HepG2 (cell line): ENCODE measurements at regions not wholly inside any gene's neighbourhood (a gene's known extent, or its start where the extent isn't known, plus 50 kb on each side); places are given as distances from the start of the nearest gene placed in this dataset.

Experiments
- BRD4 ChIP-seq: sonication (generic); formaldehyde crosslinking; IDR thresholded peaks from 2 replicates; pipeline ENCODE4 v1.4.0; 2020; ENCODE audit warnings: missing genetic modification reagents
- CREM ChIP-seq, 2 experiments: sonication (generic) in 1 of 2; formaldehyde crosslinking in 1 of 2; IDR thresholded peaks; 2 replicates each; pipeline versions ENCODE4 v1.4.0 to v1.6.1; 2016 to 2020; ENCODE audit warnings: antibody characterized with exemption in 1 of 2, mild to moderate bottlenecking in 1 of 2, missing genetic modification reagents in 1 of 2
- MLX ChIP-seq: IDR thresholded peaks from 2 replicates; pipeline ENCODE4 v1.6.1; 2016
- NFE2L2 ChIP-seq: fragments of 150-350 bp; IDR thresholded peaks from 2 replicates; pipeline ENCODE4 v1.6.1; 2014; ENCODE audit warnings: low read length
- NONO ChIP-seq, 2 experiments: fragments of 450-650 bp in 1 of 2; sonication (generic) in 1 of 2; formaldehyde crosslinking in 1 of 2; IDR thresholded peaks in 1 of 2; conservative IDR thresholded peaks in 1 of 2; 2 replicates each; pipeline versions ENCODE4 v1.6.1 to v1.8.0; 2017 to 2022; ENCODE audit warnings: mild to moderate bottlenecking in 1 of 2, missing genetic modification reagents in 1 of 2, moderate library complexity in 1 of 2
- SMARCE1 ChIP-seq: fragments of 450-650 bp; IDR thresholded peaks from 2 replicates; pipeline ENCODE4 v1.6.1; 2017; ENCODE audit warnings: borderline replicate concordance
- TIGD3 ChIP-seq: sonication (generic); formaldehyde crosslinking; IDR thresholded peaks from 2 replicates; pipeline ENCODE4 v1.5.1; 2020; ENCODE audit warnings: mild to moderate bottlenecking, missing genetic modification reagents, borderline replicate concordance
- ZBTB7A ChIP-seq: sonication (generic); formaldehyde crosslinking; IDR thresholded peaks from 2 replicates; pipeline ENCODE4 v1.8.0; 2022; ENCODE audit warnings: mild to moderate bottlenecking, missing genetic modification reagents
- ZKSCAN5 ChIP-seq: sonication (generic); formaldehyde crosslinking; IDR thresholded peaks from 2 replicates; pipeline ENCODE4 v1.5.1; 2020; ENCODE audit warnings: mild to moderate bottlenecking, missing genetic modification reagents
- ZNF24 ChIP-seq: fragments of 450-650 bp; IDR thresholded peaks from 2 replicates; pipeline ENCODE4 v1.6.1; 2017; ENCODE audit warnings: antibody characterized with exemption, mild to moderate bottlenecking
- ZNF256 ChIP-seq: sonication (generic); formaldehyde crosslinking; conservative IDR thresholded peaks from 2 replicates; pipeline ENCODE4 v1.4.0; 2020; ENCODE audit warnings: missing genetic modification reagents
- ZNF891 ChIP-seq: sonication (generic); formaldehyde crosslinking; IDR thresholded peaks from 2 replicates; pipeline ENCODE4 v1.5.0; 2020; ENCODE audit warnings: mild to moderate bottlenecking, missing genetic modification reagents
- ZSCAN29 ChIP-seq: sonication (generic); formaldehyde crosslinking; conservative IDR thresholded peaks from 2 replicates; pipeline ENCODE4 v1.4.0; 2020; ENCODE audit warnings: mild to moderate bottlenecking, missing genetic modification reagents
- TF ChIP-seq, protein P1 (sequence below): sonication (generic); formaldehyde crosslinking; IDR thresholded peaks from 2 replicates; pipeline ENCODE4 v1.4.0; 2020; ENCODE audit warnings: missing genetic modification reagents
- TF ChIP-seq, protein P2 (sequence below): sonication (generic); formaldehyde crosslinking; IDR thresholded peaks from 2 replicates; pipeline ENCODE4 v1.4.0; 2020; ENCODE audit warnings: missing genetic modification reagents
- TF ChIP-seq, protein P3 (sequence below): sonication (generic); formaldehyde crosslinking; IDR thresholded peaks from 2 replicates; pipeline ENCODE4 v1.4.0; 2020; ENCODE audit warnings: missing genetic modification reagents
- TF ChIP-seq, protein P4 (sequence below): sonication (generic); formaldehyde crosslinking; conservative IDR thresholded peaks from 2 replicates; pipeline ENCODE4 v1.4.0; 2020; ENCODE audit warnings: missing genetic modification reagents
- TF ChIP-seq, protein P5 (sequence below): sonication (generic); formaldehyde crosslinking; IDR thresholded peaks from 2 replicates; pipeline ENCODE4 v1.9.0; 2021; ENCODE audit warnings: missing genetic modification reagents, borderline replicate concordance

GRCh38 chr10:78550716-78551115 is 517.1 kb downstream of the RPS24 start (continued):
- TF ChIP-seq ZBTB7A (no peak; the same call in 1 of the 2 replicates), NONO (IDR thresholded peaks at IDR 0.05) (no peak), NONO (CRISPR knock-in tag; conservative IDR thresholded peaks at IDR 0.05) (peak; percentile 78; the same call in 1 of the 2 replicates), TIGD3 (no peak), ZNF256 (0 out of 2 replicates have a peak, but pooled peaks have one; percentile 68), ZNF891 (no peak), NFE2L2 (no peak), ZKSCAN5 (CRISPR knock-in tag) (no peak), SMARCE1 (no peak), MLX (CRISPR knock-in tag) (peak; percentile 90), ZSCAN29 (CRISPR knock-in tag) (peak; percentile 59; the same call in 1 of the 2 replicates), BRD4 (CRISPR knock-in tag) (peak; percentile 87), CREM (IDR thresholded peaks at IDR 0.05) (no peak; the same call in none of the 2 replicates), CREM (CRISPR knock-in tag; IDR thresholded peaks at IDR 0.05) (no peak), ZNF24 (no peak)
- TF ChIP-seq, protein P1, sequence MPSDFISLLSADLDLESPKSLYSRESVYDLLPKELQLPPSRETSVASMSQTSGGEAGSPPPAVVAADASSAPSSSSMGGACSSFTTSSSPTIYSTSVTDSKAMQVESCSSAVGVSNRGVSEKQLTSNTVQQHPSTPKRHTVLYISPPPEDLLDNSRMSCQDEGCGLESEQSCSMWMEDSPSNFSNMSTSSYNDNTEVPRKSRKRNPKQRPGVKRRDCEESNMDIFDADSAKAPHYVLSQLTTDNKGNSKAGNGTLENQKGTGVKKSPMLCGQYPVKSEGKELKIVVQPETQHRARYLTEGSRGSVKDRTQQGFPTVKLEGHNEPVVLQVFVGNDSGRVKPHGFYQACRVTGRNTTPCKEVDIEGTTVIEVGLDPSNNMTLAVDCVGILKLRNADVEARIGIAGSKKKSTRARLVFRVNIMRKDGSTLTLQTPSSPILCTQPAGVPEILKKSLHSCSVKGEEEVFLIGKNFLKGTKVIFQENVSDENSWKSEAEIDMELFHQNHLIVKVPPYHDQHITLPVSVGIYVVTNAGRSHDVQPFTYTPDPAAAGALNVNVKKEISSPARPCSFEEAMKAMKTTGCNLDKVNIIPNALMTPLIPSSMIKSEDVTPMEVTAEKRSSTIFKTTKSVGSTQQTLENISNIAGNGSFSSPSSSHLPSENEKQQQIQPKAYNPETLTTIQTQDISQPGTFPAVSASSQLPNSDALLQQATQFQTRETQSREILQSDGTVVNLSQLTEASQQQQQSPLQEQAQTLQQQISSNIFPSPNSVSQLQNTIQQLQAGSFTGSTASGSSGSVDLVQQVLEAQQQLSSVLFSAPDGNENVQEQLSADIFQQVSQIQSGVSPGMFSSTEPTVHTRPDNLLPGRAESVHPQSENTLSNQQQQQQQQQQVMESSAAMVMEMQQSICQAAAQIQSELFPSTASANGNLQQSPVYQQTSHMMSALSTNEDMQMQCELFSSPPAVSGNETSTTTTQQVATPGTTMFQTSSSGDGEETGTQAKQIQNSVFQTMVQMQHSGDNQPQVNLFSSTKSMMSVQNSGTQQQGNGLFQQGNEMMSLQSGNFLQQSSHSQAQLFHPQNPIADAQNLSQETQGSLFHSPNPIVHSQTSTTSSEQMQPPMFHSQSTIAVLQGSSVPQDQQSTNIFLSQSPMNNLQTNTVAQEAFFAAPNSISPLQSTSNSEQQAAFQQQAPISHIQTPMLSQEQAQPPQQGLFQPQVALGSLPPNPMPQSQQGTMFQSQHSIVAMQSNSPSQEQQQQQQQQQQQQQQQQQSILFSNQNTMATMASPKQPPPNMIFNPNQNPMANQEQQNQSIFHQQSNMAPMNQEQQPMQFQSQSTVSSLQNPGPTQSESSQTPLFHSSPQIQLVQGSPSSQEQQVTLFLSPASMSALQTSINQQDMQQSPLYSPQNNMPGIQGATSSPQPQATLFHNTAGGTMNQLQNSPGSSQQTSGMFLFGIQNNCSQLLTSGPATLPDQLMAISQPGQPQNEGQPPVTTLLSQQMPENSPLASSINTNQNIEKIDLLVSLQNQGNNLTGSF (CRISPR knock-in tag) = no peak
- TF ChIP-seq, protein P2, sequence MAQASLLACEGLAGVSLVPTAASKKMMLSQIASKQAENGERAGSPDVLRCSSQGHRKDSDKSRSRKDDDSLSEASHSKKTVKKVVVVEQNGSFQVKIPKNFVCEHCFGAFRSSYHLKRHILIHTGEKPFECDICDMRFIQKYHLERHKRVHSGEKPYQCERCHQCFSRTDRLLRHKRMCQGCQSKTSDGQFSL (CRISPR knock-in tag) = no peak
- TF ChIP-seq, protein P3, sequence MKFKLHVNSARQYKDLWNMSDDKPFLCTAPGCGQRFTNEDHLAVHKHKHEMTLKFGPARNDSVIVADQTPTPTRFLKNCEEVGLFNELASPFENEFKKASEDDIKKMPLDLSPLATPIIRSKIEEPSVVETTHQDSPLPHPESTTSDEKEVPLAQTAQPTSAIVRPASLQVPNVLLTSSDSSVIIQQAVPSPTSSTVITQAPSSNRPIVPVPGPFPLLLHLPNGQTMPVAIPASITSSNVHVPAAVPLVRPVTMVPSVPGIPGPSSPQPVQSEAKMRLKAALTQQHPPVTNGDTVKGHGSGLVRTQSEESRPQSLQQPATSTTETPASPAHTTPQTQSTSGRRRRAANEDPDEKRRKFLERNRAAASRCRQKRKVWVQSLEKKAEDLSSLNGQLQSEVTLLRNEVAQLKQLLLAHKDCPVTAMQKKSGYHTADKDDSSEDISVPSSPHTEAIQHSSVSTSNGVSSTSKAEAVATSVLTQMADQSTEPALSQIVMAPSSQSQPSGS (CRISPR knock-in tag) = peak; percentile 62; the same call in 1 of the 2 replicates
- TF ChIP-seq, protein P4, sequence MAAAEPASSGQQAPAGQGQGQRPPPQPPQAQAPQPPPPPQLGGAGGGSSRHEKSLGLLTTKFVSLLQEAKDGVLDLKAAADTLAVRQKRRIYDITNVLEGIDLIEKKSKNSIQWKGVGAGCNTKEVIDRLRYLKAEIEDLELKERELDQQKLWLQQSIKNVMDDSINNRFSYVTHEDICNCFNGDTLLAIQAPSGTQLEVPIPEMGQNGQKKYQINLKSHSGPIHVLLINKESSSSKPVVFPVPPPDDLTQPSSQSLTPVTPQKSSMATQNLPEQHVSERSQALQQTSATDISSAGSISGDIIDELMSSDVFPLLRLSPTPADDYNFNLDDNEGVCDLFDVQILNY (CRISPR knock-in tag) = no peak
- TF ChIP-seq, protein P5, sequence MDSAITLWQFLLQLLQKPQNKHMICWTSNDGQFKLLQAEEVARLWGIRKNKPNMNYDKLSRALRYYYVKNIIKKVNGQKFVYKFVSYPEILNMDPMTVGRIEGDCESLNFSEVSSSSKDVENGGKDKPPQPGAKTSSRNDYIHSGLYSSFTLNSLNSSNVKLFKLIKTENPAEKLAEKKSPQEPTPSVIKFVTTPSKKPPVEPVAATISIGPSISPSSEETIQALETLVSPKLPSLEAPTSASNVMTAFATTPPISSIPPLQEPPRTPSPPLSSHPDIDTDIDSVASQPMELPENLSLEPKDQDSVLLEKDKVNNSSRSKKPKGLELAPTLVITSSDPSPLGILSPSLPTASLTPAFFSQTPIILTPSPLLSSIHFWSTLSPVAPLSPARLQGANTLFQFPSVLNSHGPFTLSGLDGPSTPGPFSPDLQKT = no peak
